ENCODE measurements at regions not wholly inside any gene's neighbourhood (a gene's known extent, or its start where the extent isn't known, plus 50 kb on each side); places are given as distances from the start of the nearest gene placed in this dataset.
"Not testable (repeated sequence)": the region's sequence is repeated elsewhere in the genome, so short reads cannot be mapped to it uniquely, and the experiment has no call there.

DNA sequence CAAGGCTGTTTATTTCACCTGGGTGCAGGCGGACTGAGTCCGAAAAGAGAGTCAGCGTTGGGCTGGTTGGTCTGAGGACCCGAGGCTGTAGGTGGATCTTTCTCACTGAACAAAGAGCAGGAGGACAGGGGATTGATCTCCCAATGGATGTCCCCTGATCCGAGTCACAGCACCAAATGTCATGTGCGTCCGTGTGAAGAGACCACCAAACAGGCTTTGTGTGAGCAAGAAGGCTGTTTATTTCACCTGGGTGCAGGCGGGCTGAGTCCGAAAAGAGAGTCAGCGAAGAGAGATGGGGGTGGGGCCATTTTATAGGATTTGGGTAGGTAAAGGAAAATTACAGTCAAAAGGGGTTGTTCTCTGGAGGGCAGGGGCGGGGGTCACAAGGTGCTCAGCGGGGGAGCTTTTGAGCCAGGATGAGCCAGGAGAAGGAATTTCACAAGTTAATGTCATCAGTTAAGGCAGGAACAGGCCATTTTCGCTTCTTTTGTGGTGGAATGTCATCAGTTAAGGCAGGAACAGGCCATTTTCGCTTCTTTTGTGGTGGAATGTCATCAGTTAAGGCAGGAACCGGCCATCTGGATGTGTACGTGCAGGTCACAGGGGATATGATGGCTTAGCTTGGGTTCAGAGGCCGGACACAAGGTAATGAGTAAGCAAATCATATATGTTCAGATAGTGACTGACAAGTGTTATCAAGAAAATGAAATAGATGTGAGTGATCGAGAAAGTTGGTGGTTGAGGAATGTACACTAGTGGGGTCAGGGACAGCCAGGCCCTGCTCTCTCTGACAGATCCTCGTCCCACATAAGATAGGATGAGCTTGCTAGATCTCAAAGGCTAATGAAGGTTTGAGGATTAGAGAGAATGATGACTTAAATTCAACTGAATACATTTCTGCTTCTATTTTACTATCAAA is 760.0 kb downstream of the KCNT2 start:
- not testable (repeated sequence) for DNase-seq (ENCODE audit: low read depth in 3 of 3)

- no peak for DNase-seq (ENCODE audit: low read depth in 3 of 3)
These were observed 776.5 kb downstream of the KCNT2 start for GRCh38 chr1:195831789-195832188.

- DNase-seq (ENCODE audit: low read depth in 3 of 3): no peak
These were observed 779.9 kb downstream of the KCNT2 start for GRCh38 chr1:195828325-195828724.

GRCh38 chr1:195820925-195821324 is 787.3 kb downstream of the KCNT2 start:
- no peak for DNase-seq (ENCODE audit: low read depth in 3 of 3)

DNA sequence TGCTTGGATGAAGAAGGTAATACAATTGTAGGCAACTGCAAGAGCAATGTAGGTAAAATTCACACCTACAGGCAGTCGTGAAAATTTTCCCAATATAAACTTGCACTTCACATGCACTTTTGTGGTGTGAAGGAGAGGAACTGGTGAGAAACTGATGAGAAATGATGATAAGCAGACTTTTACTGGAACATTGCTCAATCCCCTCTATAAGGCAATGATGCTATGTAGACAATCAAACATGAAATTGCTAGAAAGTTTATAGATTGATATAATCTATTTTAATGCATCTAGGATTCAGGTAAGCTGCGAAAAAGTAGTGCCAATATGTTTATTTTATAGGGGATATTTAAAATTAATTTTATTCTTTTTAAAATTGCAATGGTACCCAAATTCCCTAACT is 802.2 kb downstream of the KCNT2 start:
- DNase-seq (ENCODE audit: low read depth in 3 of 3): no peak

GRCh38 chr1:195804547-195804946 is 803.7 kb downstream of the KCNT2 start:
- DNase-seq (ENCODE audit: low read depth in 3 of 3): no peak

DNA sequence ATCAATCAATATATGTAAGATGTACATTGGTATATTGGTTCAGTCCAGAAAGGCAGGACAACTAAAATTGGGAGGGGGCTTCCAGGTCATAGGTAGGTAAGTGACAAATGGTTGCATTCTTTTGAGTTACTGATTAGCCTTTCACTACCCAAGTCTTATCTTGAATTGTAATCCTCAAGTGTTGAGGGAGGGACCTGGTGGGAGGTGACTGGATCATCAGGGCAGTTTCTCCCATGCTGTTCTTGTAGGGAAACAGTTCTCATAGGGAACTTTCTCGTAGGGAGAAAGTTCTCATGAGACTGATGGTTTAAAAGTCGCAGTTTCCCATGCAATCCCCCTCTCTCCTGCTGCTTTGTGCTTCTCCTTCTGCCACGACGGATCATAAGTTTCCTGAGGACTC is 809.2 kb downstream of the KCNT2 start:
- no peak for DNase-seq (ENCODE audit: low read depth in 3 of 3)

GRCh38 chr1:195794225-195794624 is 814.0 kb downstream of the KCNT2 start:
- no peak for DNase-seq (ENCODE audit: low read depth in 3 of 3)

GRCh38 chr1:195791796-195792195 is 816.4 kb downstream of the KCNT2 start:
- no peak for DNase-seq (ENCODE audit: low read depth in 3 of 3)

DNA sequence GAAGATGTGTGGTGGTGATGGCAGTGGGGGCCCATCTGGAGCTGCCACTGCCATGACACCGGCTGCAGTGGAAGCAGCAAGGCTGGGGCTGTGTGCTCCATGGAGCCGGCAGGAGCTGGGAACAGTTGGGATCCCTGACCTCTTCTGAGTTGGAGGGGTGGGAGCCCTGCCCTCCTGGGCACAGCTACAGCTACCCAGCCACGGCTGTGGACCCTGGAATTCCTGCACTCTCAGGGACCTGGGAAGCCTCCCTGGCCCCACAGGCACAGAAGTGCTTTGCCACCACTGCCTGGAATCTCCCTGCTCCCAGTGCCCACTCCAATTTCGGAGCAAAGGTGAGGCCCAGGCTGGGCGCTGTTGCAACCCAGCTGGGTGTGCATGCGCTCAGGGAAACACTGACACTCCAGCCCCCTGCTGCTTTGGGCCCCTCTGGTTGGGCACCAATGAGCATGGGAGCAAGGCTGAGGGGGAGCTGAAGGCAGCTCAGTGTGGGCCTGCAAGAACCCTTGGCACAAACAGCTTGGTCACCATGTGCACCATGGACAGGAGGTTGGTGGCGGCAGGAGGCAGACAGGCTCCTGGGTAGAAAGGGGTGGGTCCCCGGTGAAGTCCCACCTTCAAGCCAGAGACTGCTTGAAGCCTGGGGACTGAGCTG is 817.6 kb downstream of the KCNT2 start:
- DNase-seq (ENCODE audit: low read depth in 3 of 3): no peak

- DNase-seq (ENCODE audit: low read depth in 3 of 3): no peak
These were observed 818.9 kb downstream of the KCNT2 start for GRCh38 chr1:195789321-195789720.

DNA sequence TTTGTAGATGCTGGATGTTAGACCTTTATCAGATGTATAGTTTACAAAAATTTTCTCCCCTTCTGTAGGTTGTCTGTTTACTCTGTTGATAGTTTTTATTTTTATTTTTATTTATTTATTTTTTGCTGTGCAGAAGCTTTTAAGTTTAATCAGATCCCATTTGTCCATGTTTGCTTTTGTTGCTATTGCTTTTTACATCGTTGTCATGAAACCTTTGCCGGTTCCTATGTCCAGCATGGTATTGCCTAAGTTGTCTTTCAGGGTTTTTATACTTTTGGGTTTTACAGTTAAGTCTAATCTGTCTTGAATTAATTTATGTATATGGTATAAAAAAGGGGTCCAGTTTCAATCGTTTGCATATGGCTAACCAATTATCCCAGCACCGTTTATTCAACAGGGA is 819.5 kb downstream of the KCNT2 start:
- no peak for DNase-seq (ENCODE audit: low read depth in 3 of 3)

GRCh38 chr1:195785830-195786229 is 822.4 kb downstream of the KCNT2 start:
- DNase-seq (ENCODE audit: low read depth in 3 of 3): no peak

DNA sequence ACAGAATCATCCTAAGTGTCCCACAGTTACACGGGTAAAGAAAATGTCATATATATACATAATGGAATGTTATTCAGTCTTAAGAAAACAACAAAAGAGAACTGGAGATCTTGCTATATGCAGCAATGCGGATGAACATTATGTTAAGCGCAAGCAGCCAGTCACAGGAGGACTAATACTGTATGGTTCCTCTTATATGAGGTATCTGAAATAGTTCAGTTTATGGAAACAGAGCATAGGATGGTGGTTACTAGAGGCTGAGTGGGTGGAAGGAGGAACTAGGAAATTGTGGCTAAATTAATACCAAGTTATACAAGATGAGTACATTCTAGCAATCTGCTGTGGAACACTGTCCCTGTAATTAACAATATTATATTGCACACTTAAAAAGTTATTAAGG is 834.3 kb downstream of the KCNT2 start:
- DNase-seq (ENCODE audit: low read depth in 3 of 3): no peak

DNA sequence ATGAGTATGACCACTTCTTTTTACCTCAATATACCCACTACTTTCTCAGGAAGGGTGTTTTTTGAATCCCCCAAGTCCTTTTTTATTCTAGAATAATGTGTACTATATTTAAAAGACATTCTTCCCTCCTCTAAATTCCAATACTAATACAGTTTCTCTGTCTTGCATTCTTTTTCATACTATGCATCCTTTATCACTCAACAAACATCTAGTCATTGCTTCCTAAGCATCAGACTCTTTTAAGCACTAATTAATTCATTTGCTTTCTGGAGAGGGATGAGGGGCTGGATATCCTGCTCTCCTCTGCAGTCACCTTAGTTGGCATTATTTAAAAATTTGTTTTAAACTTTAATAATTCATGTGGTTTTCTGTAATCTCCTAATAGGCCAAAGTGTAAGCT is 838.8 kb downstream of the KCNT2 start:
- DNase-seq (ENCODE audit: low read depth in 3 of 3): no peak

GRCh38 chr1:195768936-195769335 is 839.3 kb downstream of the KCNT2 start:
- DNase-seq (ENCODE audit: low read depth in 3 of 3): no peak

- no peak for DNase-seq (ENCODE audit: low read depth in 3 of 3)
These were observed 839.9 kb downstream of the KCNT2 start for GRCh38 chr1:195768377-195768776.

- no peak for DNase-seq (ENCODE audit: low read depth in 3 of 3)
These were observed 841.5 kb downstream of the KCNT2 start for GRCh38 chr1:195766709-195767108.

GRCh38 chr1:195765099-195765498 is 843.1 kb downstream of the KCNT2 start:
- no peak for DNase-seq (ENCODE audit: low read depth in 3 of 3)

GRCh38 chr1:195763907-195764374 is 844.3 kb downstream of the KCNT2 start:
- no peak for DNase-seq (ENCODE audit: low read depth in 3 of 3)

- DNase-seq (ENCODE audit: low read depth in 3 of 3): no peak
These were observed 844.9 kb downstream of the KCNT2 start for GRCh38 chr1:195763146-195763906.

DNA sequence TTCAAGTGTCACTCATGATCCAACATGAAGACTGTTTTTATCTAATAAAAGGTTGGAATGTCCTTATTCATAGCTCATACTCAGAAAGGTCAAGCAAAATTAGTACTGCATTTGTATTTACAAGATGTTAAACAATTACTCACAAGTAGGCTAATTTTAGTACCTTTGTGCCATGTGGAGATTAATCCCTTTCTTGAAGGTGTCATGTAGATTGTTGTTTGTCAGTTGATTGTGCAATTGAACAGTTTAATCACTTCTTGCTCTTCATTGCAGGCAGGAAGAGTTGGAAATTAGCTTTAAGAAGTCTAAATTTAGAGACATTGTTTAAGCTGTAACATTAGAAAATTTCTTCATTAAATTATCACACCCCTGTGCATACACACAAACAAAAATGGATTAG is 847.1 kb downstream of the KCNT2 start:
- DNase-seq (ENCODE audit: low read depth in 3 of 3): no peak

Measured in stimulated activated CD4-positive, alpha-beta T cell treated with anti-CD3 and anti-CD28 coated beads, TNF-alpha, amount 100 ng/mL, for 24 hours (primary cell).